ENCODE measurements at regions not wholly inside any gene's neighbourhood (a gene's known extent, or its start where the extent isn't known, plus 50 kb on each side); places are given as distances from the start of the nearest gene placed in this dataset.

DNA sequence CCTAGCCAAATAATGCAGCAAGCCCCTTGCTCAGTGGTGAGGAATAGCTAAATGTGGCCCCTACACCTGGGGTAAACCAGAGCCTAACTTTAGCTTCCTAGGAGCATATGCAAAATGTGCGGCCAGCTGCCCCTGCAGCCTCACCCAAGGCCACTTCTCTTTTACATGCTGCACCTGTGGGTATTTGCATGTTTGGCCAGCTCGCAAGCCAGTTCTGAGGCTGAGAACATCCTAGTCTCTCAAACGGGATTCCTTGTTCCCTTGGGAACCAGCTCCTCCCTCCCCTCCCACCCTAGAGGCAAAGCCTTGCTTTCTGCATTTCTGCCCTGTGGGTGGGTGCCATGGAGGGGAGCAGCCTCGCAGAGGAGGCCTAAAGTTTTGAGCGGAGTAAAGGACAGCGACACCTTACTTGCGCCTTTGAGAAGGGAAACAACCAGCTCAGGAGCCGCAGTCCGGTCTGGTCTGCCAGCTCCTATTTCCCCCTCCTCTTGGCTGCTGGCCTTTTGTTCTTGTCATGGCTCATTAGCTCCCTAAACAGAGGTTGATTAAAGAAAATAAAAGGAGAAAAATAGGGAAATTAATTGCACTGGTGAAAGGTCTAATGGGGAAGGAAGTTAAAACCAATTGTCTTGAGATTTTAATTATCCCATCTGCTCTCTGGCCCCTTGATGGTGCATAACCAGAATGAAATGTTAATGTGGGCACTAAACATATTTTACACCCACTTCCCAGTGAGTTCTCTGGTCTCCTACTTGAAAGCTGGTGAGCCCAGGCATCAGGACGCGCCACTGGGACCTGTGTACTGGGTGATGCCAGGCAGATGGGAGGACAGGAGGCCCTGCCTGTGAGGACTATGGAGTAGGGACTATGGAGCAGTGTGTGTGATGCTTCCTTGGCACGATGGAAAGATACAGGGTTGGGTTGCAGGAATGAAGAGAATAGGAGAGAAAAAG, 68.7 kb downstream of the TEX35 start (continued):
- TF ChIP-seq TEAD4 (IDR thresholded peaks at IDR 0.05; ENCODE audit: low read depth, low read length) (peak; percentile 81), POLR2A (IDR thresholded peaks at IDR 0.05; ENCODE audit: control extremely low read depth in 1 of 2, low read depth in 2 of 2, low read length in 2 of 2) (peak in 1 of 2 experiments; percentile 28; a peak in 1 of 3 replicates), TCF12 (IDR thresholded peaks at IDR 0.05; ENCODE audit: low read depth, low read length) (peak; percentile 77; the same call in 1 of the 2 replicates)
